ENCODE measurements at regions not wholly inside any gene's neighbourhood (a gene's known extent, or its start where the extent isn't known, plus 50 kb on each side); places are given as distances from the start of the nearest gene placed in this dataset.
A peak's percentile ranks its signal among the peaks of the same experiment; 100 is the strongest.

DNA sequence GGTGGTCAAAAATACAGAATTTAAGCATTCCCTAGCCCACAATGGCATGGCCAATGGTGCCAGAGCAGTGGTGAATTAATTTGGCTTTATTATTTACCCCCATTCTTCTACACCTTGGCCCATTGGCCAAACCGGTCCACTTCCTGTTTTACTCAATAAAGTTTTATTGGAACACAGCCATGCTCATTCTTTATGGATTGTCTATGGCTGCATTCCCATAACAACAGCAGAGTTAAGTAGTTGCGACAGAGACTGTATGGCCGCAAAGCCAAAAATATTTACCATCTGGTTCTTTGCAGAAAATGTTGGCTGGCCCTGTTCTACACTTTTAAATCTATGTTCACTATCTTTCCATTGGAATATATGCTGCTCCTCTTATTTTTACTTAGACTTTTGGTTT lies 130.3 kb upstream of the CCDC68 start:
- peak; percentile 61 for DNase-seq

DNA sequence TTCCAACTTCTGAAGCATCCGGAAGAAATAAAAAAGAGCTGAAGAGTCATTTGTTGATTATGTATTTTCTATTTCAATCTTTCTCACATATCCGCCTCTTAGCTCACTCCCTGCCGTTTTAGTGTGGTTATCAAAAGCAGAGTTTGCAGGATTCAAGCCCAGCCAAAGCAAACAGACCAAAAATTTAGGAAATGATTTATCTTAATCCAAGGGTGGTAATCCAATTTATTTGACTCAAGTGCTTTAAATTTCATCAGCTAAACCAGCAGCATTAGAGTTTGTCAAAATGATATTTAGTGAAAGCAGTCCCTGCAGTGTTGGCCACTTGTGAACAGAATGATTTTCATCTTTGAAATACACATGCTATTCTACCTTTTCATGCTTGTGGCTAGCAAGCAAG lies 129.3 kb upstream of the CCDC68 start:
- DNase-seq, result peak; percentile 16

DNA sequence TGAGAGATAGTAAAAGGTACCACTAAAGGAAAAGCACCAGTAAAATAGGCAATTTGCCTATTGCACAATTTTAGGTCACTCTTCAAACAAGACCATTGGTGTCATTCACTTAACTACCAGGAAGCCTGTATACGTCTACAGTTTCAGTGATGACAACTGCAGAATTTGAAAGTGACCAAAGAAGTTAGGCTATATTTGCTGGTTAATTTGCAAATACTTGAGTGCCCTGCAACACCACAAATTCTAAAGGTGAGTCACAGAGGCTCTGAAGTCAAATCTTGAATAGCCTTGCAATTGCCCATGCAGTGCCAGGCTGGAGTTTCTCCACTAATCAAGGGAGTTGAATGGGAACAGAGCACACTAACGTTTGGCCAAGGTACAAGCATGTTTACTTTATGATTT lies 128.7 kb upstream of the CCDC68 start:
- no peak for DNase-seq

DNA sequence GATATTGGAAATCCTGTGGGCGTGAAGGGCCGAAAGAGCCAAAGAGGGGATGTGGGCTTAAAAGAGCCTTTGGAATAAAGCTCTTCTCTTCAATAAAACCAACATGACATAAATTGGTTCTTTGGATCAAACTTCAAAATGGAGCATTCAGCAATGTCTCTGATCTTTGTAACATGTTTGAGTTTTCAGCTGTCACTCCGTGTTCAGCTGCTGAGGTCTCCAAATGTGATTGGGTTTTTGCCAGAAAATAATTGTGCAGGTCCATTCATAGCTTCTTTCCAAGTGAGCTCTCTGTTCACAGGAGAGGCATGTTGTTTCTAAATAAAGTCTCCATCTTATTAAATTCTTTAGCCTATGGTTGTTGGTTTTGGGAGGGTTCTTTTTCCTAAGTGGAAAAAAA lies 127.6 kb upstream of the CCDC68 start:
- no peak for DNase-seq

DNA sequence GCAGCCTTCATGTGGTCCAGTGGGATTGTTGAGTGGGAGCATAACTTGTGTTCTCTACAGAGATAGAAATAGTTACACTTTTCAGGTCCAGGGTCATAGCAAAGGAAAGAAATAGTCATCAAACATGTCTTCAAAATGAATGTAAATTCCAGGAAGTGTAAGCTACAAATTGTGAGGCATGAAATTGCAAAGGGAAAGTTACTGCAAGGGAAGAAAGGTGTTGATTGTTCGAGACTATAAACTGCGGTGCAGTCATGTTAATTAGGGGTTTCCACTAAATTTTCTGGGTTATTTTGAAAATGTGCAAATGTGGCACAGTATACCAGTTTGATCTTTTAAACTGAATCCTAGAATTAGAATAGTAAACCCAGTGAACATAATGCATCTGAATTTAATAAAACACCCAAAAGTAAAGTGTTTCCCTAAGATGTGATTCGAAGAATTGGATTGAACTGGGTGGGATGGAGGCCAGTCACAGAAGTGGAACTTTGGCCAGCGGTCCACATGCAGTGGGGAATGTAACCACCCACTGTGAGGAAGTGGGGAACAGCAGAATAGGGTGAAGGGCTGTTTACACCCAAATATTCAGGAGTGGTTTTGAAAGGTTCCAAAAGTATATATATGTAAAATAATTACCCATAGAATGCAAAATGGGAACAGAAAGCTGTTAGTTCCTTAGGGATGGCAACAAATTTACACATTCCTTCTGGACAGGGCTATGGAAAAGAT lies 126.5 kb upstream of the CCDC68 start:
- DNase-seq, result no peak

DNA sequence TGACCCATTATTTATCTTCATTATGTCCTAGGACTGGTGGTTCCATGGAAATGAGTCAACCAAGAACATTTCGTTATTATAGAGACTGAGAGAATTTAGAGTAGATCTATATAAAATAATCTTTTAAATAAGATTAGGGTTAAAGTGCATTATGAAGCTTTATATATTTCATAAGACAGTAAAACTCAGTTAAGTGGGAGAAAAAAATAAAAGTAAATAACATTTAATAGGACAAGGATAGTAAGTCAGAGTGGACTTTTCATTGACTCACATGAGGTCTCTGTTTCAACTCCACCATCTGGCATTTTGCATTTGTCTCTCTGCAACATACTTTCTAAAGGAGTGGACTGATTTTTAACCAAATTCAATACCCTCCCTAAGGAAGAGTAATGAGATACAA lies 125.3 kb upstream of the CCDC68 start:
- DNase-seq, result no peak

DNA sequence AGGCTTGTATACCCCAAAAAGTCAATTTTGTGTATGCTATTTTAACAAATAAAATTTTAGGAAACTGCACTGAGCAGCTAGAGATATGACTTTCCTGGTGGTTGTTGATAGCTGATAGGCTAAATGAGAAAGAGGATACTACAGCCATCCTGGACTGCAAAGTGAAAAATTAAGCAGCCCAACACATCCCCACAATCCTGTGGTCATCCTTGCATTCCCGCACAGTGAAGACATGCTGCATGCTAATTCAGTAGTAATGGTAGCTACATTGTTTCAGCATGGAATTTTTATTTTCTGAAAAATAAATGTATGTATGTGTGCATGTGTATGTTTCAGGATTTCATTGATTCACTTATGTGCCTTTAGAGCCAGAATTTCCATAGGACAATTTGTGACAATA lies 124.2 kb upstream of the CCDC68 start:
- peak; percentile 84 for DNase-seq

DNA sequence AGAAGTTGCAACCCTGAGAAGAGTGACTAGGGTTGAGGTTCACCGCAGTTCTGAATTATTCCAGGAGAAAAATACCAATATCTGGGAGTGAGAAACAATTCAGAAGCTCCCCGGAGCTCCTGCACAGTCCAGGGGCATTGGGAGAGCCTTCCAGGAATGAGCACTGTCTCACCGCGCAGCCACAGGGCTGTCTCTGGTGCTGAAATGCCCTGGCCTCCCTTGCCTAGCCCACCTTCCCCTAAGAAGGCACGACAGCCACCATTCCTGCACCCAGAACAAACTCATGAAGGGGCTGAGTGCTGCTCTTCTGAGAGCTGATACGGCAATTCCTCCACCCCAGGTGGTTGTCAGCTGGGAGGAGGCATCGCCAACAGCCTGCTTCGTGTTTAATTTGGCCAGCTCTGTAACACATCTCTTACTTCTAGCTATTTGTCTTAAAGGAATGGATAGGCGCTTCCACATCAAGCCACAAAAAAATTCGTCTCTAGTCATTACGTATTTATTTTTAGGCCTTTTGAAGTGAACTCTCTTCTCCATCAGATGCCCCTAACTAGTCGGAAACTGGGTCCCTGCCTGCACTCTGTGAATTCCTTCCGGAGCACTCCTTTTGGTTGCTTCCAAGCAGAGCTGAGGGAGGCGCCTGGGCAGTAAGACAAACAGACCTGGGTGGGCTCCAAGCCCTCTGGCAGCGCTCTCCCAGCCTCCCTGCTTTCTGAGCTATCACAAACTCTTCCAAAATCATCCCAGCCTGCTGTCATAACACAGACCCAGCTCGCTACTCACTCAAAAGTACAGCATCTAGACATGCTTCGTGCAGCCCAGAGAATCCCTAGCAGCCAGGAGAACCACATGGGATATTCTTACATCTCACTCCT lies 120.5 kb upstream of the CCDC68 start:
- peak; percentile 22 for DNase-seq

DNA sequence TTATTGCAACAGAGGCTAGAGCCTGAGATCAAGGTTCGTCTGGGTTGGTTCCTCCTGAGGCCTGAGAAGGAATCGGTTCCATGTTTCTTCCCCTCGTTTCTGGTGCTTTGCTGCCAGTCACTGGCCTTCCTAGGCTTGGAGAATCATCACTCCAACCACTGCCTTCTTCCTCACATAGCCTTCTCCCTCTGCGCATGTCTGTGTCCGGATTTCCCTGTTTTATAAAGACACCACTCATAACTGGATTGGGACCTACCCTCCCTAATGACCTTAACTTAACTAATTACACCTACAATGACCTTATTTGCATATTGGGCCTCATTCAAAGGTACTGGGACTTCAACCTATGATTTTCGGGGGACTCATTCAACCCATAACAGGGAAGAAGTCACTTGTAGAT lies 119.8 kb upstream of the CCDC68 start:
- no peak for DNase-seq

DNA sequence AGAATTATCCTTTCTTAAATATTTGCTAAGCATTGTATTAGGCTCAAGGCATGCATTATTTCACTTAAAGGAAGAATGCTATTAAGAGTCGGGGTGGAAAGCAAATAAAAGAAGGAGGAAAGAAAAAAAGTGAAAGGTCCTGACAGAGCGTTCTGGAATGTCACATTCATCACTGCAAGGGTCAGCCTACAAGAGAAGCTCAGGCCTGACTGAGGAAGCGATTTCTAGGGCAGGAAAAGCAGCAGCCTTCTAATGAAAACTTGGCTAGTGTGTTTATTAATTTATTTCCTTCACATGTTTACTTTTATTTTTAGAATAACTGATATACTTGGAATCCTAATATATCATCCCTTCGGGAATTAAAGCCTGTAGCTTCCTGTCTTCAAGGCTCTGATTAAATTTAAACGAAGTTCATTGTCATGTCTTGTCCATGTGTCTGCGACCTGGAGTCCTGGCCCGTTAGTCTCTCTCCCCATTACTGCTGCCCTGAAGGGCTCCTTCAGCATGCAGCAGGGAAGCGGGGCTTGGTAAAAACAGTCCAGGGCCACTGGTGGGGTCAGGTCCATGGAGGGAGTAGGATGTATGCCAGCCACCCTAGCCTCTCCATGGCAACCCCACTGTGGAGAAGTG lies 119.2 kb upstream of the CCDC68 start:
- no peak for DNase-seq

DNA sequence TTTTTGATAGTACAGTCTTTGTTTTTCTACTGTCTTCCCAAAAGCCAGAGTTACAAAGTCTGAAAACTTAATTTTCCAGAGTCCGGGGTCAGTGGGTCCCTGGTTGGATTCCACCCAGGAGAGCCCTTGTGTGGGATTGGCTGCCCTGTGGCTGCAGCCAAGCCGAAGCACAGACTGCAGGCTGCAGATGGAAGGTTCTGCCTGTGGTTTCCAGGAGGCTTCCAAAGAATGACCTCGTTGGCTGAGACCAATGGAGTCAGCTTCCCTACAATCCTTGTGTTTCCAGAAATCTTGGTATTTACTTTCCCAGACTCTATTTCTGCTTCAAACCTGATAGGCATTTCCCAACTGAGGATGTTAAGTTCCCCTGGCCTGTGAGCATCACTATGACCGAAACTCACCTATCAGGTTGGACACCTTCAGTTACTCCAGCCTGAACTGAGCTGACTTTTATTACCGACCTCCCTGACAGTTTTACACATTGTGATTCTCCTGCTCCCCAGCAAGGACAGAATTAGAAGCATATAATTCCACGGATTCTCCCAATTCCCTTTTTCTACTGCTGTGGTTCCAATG lies 117.5 kb upstream of the CCDC68 start:
- DNase-seq, result peak; percentile 26

DNA sequence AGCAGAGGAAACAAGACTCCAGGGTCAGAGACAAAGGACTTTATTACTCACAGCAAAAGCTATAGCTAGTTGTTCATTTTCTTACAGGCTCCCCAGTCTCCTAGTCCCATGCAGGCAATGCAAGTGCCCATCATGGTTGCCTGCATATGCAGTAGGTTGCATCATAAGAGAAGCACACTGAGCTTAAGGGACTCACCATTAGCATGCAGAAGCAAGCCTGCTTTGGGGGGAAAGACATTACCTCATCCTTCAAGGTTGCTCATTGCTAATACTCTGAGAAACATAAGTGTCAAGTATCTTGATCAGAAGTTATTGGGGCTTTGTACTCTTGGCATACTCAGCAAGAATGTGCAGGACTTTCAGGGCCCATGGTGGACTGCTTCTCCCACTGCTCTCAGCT lies 114.6 kb upstream of the CCDC68 start:
- no peak for DNase-seq

DNA sequence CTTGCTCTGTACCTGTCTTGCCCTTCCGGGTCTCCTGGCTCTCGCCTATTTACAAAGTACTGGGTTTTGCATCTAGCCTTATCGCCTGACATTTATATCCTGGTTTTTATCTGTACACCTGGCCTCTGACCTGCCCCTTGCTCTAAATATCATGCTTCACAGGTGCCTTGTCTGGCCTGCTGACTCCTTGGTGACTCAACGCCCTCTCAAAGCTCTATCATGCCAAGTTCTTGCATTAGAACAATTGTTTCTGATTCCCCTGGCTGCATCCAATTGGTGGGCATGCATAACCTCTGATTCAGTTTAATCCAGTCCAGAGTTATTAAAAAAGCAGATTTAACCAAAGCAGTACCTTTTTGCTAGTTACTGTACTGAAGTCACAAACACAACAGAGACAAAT lies 113.9 kb upstream of the CCDC68 start:
- DNase-seq, result no peak

DNA sequence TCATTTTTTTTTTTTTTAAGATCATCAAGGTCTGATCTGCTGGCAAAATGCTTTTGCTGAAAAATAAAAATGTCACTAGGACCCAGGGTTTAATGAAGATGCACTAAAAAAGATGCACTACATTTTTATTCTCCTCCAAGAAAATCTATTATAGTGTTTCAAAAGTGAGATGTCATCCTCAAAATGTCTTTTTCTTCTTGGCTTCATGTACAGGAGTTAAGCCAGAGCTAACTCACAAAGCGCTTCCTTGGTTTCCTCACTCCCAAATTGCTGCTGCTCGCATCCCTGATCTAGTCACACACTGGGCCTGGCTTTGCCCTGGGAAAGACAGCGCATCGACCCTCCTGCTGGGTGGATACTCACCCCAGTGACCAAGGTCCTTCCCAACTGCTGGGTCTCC lies 113.4 kb upstream of the CCDC68 start:
- no peak for DNase-seq

DNA sequence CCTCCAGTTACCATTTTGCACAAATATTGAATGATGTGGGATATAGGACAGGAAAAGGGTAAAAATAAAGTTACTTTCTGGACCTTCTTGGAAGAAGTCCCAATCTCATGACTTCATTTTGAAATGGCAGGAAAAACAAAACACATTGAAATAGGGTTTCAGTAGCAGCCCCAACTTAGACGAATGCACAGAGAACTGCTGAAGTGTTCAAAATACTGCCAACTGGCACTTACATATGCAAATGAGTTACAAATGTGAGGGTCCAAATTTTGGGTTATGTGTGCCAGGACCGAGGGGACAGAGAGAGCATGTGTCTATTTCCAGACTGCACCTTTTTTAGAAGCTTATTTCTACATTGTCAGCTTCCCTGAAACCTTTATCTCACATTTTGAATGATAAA lies 112.9 kb upstream of the CCDC68 start:
- DNase-seq, result no peak

DNA sequence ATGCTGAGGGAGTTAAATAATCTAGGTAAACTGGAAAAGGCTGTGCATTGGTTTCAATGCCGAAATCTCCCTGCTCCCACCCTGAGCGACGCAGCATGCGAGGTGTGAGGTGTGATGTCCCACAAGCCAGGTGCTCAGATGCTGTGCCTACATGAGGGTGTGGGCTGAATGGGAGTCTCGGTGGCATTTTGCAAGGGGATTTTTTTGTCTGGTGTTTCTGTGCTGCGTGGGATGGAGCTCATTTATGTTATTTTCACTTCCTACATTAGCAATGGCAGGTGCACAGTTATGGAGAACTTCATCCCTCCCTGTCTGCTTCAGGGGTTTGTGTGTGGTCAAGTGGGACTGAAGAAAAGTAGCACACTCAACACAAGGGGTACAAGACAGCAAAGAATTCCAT lies 110.2 kb upstream of the CCDC68 start:
- no peak for DNase-seq

DNA sequence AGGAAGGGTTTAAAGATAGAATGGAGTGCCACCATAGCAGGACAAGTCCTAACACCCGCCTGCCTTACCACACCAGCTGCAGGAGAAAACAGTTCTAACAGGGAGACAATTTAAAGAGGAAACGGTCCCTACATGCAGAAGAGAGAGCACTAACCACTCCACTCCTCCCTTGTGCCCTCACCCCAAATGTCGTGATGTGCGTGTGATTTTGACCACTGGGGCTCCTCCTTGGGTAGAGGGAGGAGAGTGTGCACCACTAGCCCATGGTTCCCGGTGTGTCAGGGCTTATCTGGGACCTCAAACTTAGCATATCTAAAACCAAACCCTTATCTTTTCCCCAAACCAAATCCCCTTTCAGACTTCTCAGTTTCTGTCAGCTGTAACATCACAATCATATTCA lies 105.5 kb upstream of the CCDC68 start:
- DNase-seq, result no peak

DNA sequence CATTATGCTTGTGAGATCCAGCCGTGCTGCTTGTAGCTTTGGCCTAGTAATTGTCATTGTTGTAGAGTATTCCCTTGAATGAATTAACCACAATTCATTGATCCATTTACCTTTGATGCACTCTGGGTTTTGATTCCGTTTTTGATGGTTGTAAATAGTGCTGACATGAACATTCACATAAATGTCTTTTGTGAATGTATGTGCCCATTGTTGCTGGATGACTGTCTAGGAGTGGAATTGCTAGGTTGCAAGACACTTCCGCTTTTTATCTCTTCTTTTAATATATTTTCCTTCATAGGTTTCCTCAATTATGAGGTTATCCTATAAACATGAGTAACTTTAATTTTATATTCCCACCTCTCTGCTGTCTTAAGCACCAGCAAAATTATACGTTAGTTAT lies 104.8 kb upstream of the CCDC68 start:
- no peak for DNase-seq

DNA sequence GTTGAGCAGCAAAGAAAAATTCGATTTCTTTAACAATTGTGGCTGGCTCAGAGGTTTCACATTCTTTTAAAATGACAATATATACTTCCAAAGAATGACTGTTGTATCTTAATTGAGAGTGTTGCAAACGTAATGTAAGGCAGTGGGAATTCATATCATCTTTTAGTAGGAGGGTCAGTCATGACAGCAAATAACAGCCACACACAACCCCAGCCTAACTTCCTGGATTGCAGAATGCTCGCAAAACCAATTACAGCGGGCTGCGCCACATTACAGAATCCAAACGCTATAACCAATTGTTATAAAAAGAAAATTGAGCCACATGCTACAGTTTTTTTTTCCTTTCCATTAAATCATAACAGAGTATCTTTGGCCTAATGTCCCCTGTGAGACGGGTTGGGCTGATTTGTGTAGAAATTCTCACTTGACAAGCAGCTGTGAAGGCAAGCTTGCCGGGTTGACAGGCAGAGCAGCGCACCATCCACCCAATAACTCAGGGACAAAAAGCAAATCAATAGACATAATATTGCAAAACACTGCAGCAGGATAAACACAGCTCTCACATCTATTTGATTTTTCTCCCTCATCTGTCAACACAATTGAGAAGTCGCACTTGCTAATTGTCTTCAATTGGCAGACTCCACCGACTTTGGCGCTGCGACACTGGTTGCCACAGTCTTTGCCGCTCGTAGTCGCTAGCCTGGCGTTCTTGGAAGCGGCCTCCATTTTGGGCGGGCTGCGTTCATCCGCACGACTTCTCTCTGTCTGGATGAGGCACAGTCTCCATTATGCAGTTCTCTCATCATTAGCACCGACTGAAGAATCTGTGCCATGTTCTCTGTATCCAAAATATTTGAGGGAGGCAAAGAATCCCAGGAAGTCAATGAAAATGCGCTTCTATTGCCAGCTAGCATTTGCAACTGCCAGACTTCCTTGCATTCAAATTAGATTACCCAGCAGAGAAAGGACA lies 95.0 kb upstream of the CCDC68 start:
- peak; percentile 41 for DNase-seq

DNA sequence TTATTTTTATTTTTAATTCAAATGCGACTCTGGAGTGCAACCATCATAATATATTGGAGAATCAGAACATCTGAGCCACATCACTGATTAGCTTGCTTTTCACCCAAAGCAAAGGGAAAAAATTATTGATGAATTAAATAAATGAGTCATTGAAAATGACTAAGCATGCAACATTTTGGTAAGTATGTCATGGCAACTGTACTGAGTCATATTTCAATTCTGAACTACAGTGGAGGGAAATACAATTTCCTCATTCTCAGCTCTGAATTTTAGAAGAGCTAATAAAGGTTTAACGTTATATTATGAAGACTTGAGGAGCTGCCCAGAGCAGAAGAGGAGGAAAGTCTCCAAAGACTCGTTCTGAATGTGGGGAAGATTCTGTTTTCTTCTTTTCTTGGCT lies 89.6 kb upstream of the CCDC68 start:
- peak; percentile 63 for DNase-seq

DNA sequence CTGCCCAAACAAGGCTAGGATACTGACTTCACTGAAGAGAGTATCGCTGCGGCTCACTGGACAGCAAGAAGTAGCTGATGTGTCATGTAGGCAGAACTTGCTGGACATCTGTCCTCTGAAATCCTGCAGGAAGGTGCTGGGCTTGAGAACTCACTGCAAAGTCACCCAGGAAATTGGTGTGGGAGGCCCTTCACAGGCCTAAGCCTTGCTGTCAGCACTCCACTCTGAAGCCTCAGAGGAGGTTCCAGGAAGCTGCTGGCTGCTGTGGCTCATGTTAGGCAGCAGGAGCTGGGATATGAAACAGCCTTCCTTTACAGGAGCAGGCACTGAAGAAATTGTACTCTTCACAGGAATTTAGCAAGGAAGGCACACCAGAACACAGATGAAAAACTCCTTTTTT lies 88.3 kb upstream of the CCDC68 start:
- DNase-seq, result peak; percentile 30

DNA sequence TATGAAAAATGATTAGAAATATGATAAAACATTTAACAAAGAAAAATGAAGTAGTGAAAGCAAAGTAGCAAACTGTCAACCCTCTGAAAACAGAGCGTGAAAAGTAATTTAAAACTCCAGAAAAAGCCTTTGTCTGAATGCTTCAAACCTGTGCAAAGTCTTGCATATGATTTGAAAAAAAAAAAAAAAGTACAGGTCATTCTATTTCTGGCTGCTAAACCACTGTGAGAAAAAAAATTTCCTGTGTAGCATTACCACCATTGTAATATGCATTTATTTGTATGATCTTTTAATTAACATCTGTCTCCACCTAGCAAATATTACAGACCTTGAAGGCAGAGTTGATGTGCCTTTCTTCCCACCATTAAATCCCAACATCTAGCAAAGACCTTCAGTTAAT lies 82.1 kb upstream of the CCDC68 start:
- no peak for DNase-seq

All from fibroblast of skin of abdomen (primary cell).